HG03571 (cell line): ENCODE measurements at regions not wholly inside any gene's neighbourhood (a gene's known extent, or its start where the extent isn't known, plus 50 kb on each side); places are given as distances from the start of the nearest gene placed in this dataset.

ENCODE experiments used
- ATAC-seq: cut with Tn5 transposase; IDR thresholded peaks from one replicate; pipeline ENCODE4 v1.9.1; 2021; ENCODE audit not compliant: unreplicated experiment

GRCh38 chr9:79884546-79884945 is 312.8 kb downstream of the TLE4 start:
- no peak for ATAC-seq

GRCh38 chr9:79883073-79883645 is 311.4 kb downstream of the TLE4 start:
- ATAC-seq: peak; percentile 50

- no peak for ATAC-seq
Measured at GRCh38 chr9:79880626-79881025, 308.9 kb downstream of the TLE4 start.

- peak; percentile 62 for ATAC-seq
Measured at GRCh38 chr9:79877943-79878602, 306.3 kb downstream of the TLE4 start.

GRCh38 chr9:79868567-79869189 is 296.9 kb downstream of the TLE4 start:
- no peak for ATAC-seq

- ATAC-seq: no peak
Measured at GRCh38 chr9:79862921-79863890, 291.4 kb downstream of the TLE4 start.

- no peak for ATAC-seq
Measured at GRCh38 chr9:79858508-79858907, 286.7 kb downstream of the TLE4 start.

- ATAC-seq: no peak
Measured at GRCh38 chr9:79857188-79857587, 285.4 kb downstream of the TLE4 start.

- ATAC-seq: no peak
Measured at GRCh38 chr9:79847074-79847473, 275.3 kb downstream of the TLE4 start.

- ATAC-seq: no peak
Measured at GRCh38 chr9:79829566-79830302, 258.0 kb downstream of the TLE4 start.

GRCh38 chr9:79824265-79824664 is 252.5 kb downstream of the TLE4 start:
- peak; percentile 95 for ATAC-seq

- peak; percentile 70 for ATAC-seq
Measured at GRCh38 chr9:79817438-79818004, 245.8 kb downstream of the TLE4 start.

- no peak for ATAC-seq
Measured at GRCh38 chr9:79813258-79813638, 241.5 kb downstream of the TLE4 start.

GRCh38 chr9:79812507-79813257 is 240.9 kb downstream of the TLE4 start:
- peak; percentile 84 for ATAC-seq

- peak; percentile 11 for ATAC-seq
Measured at GRCh38 chr9:79812099-79812498, 240.3 kb downstream of the TLE4 start.

- ATAC-seq: no peak
Measured at GRCh38 chr9:79809931-79810330, 238.2 kb downstream of the TLE4 start.

- no peak for ATAC-seq
Measured at GRCh38 chr9:79809316-79809876, 237.6 kb downstream of the TLE4 start.

GRCh38 chr9:79807971-79808370 is 236.2 kb downstream of the TLE4 start:
- ATAC-seq: no peak

- no peak for ATAC-seq
Measured at GRCh38 chr9:79806086-79806485, 234.3 kb downstream of the TLE4 start.
